Keratinocyte (primary cell): ENCODE measurements at regions not wholly inside any gene's neighbourhood (a gene's known extent, or its start where the extent isn't known, plus 50 kb on each side); places are given as distances from the start of the nearest gene placed in this dataset.

Source experiments
- DNase-seq: peaks from one replicate; pipeline ENCODE4 v3.0.0-alpha.2; 2011; ENCODE audit warnings: low read depth, missing footprints, low spot score
- FAIRE-seq: peaks from 2 replicates; lab custom pipeline; 2011; peaks lifted over from hg19 to GRCh38; lab: Jason Lieb, UNC
- H2AFZ ChIP-seq: 2 replicates; pipeline ENCODE4 v1.6.0; 2012; ENCODE audit warnings: low read length, control low read depth, inconsistent platforms; ENCODE audit not compliant: control insufficient read depth
- H3K27ac ChIP-seq: 2 replicates; pipeline ENCODE4 v1.5.1; 2011; ENCODE audit warnings: low read length; ENCODE audit not compliant: control insufficient read depth, insufficient read depth
- H3K27me3 ChIP-seq: 3 replicates; pipeline ENCODE4 v1.6.0; 2011; ENCODE audit warnings: low read length; ENCODE audit not compliant: control insufficient read depth, insufficient read depth; ENCODE audit errors: extremely low read depth
- H3K36me3 ChIP-seq, 2 experiments: 2 replicates in 1 of 2; 3 replicates in 1 of 2; pipeline ENCODE4 v1.5.1; 2011; ENCODE audit warnings: low read length in 2 of 2, mild to moderate bottlenecking in 1 of 2; ENCODE audit not compliant: control insufficient read depth in 2 of 2, insufficient read depth in 2 of 2; ENCODE audit errors: extremely low read depth in 1 of 2
- H3K4me1 ChIP-seq: 3 replicates; pipeline ENCODE4 v1.5.1; 2011; ENCODE audit warnings: low read length; ENCODE audit not compliant: control insufficient read depth, insufficient read depth; ENCODE audit errors: extremely low read depth
- H3K4me2 ChIP-seq: 3 replicates; pipeline ENCODE4 v1.6.0; 2011; ENCODE audit warnings: low read depth, low read length; ENCODE audit not compliant: control insufficient read depth, insufficient read depth; ENCODE audit errors: extremely low read depth
- H3K4me3 ChIP-seq, 3 experiments: fragments of 200-600 bp in 1 of 3; sonication (generic) in 1 of 3; 2 replicates in 2 of 3; 3 replicates in 1 of 3; pipeline ENCODE4 v1.5.1; 2011 to 2016; ENCODE audit warnings: low read length in 3 of 3, mild to moderate bottlenecking in 3 of 3, control low read depth in 2 of 3, inconsistent platforms in 1 of 3, low read depth in 1 of 3, mixed read lengths in 1 of 3, mixed run types in 1 of 3, moderate library complexity in 1 of 3; ENCODE audit not compliant: control insufficient read depth in 2 of 3, insufficient read depth in 2 of 3; ENCODE audit errors: extremely low read depth in 1 of 3
- H3K79me2 ChIP-seq: 2 replicates; pipeline ENCODE4 v1.6.0; 2012; ENCODE audit warnings: low read length; ENCODE audit not compliant: control insufficient read depth, insufficient read depth
- H3K9ac ChIP-seq: 3 replicates; pipeline ENCODE4 v1.6.0; 2011; ENCODE audit warnings: low read length; ENCODE audit not compliant: control insufficient read depth, insufficient read depth; ENCODE audit errors: extremely low read depth
- H3K9me1 ChIP-seq: 3 replicates; pipeline ENCODE4 v1.6.0; 2011; ENCODE audit warnings: low read length; ENCODE audit not compliant: control insufficient read depth, insufficient read depth; ENCODE audit errors: extremely low read depth
- H3K9me3 ChIP-seq: 2 replicates; pipeline ENCODE4 v1.5.1; 2012; ENCODE audit warnings: low read depth, low read length; ENCODE audit not compliant: control insufficient read depth
- H4K20me1 ChIP-seq: 3 replicates; pipeline ENCODE4 v1.6.0; 2011; ENCODE audit warnings: low read length; ENCODE audit not compliant: control insufficient read depth, insufficient read depth; ENCODE audit errors: extremely low read depth
- CTCF ChIP-seq, 3 experiments: IDR thresholded peaks in 1 of 3; conservative IDR thresholded peaks in 1 of 3; optimal IDR thresholded peaks in 1 of 3; 2 replicates in 2 of 3; 3 replicates in 1 of 3; pipeline versions ENCODE3 to v1.5.1; 2011; ENCODE audit warnings: low read length in 3 of 3, mild to moderate bottlenecking in 3 of 3, moderate library complexity in 2 of 3, control low read depth in 1 of 3, inconsistent platforms in 1 of 3; ENCODE audit not compliant: insufficient read depth in 2 of 3; ENCODE audit errors: extremely low read depth in 1 of 3
- EZH2 ChIP-seq: IDR thresholded peaks from one replicate; pipeline ENCODE4 v1.6.1; 2012; ENCODE audit warnings: inconsistent platforms, mild to moderate bottlenecking, low read length, moderate library complexity
- dilution Hi-C: fragments of 300-500 bp; cut with MboI; formaldehyde crosslinking; loops from one replicate; pipeline ENCODE4 v1.7.0; 2020; ENCODE audit warnings: low sequenced_read_pairs; ENCODE audit not compliant: extremely low pct_ligation_motif_present

GRCh38 chr6:23218751-23219150, 649.4 kb downstream of the HDGFL1 start:
- H3K4me3 ChIP-seq, result no peak overlapping the region
- TF ChIP-seq CTCF (optimal IDR thresholded peaks at IDR 0.05 in 1 of 3, IDR thresholded peaks at IDR 0.05 in 1 of 3, conservative IDR thresholded peaks at IDR 0.05 in 1 of 3; ENCODE audit: extremely low read depth in 1 of 3, insufficient read depth in 2 of 3, low read length in 3 of 3), result no peak
- no peak for TF ChIP-seq EZH2

DNA sequence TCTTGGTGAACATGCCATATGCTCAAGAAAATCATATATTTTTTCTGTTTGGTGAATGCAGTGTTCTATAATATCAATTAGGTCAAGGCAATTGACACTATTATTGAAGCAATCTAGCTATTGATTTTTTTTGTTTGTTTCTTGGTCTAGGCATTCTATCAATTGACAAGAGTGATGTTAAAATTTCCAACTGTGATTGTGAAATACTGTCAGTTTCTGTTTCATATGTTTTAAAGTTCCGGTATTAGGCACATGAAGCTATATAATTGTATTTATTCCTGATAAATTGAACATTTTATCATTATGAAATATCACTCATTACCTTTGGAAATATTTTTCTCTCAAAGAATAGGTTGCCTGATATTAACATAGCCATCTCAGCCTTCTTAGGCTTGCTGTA, 653.4 kb downstream of the HDGFL1 start:
- no peaks in the 10 kb centered on the region for H3K79me2 ChIP-seq
- no peak for TF ChIP-seq EZH2
- TF ChIP-seq CTCF (optimal IDR thresholded peaks at IDR 0.05 in 1 of 3, IDR thresholded peaks at IDR 0.05 in 1 of 3, conservative IDR thresholded peaks at IDR 0.05 in 1 of 3; ENCODE audit: extremely low read depth in 1 of 3, insufficient read depth in 2 of 3, low read length in 3 of 3), result no peak

More at GRCh38 chr6:23218751-23219150, 649.4 kb downstream of the HDGFL1 start:
- Histone ChIP-seq H3K4me2 (no peak overlapping the region), H3K9me3 (no peaks in the 10 kb centered on the region), H2AFZ (no peak overlapping the region), H3K9ac (no peak overlapping the region), H3K9me1 (no peaks in the 10 kb centered on the region), H3K4me1 (no peaks in the 10 kb centered on the region), H3K36me3 (no peaks in the 10 kb centered on the region), H3K27me3 (no peaks in the 10 kb centered on the region), H3K27ac (no peak overlapping the region), H3K79me2 (no peaks in the 10 kb centered on the region), H4K20me1 (no peaks in the 10 kb centered on the region)
- FAIRE-seq (no peak), DNase-seq (no peak)
- dilution Hi-C loops, result no loop called here

More for the DNA sequence above, 653.4 kb downstream of the HDGFL1 start:
- H3K36me3 ChIP-seq, result no peaks in the 10 kb centered on the region
- H3K4me1 ChIP-seq, result no peaks in the 10 kb centered on the region
- H3K4me2 ChIP-seq, result no peak overlapping the region
- H3K4me3 ChIP-seq, result no peak overlapping the region
- H3K9ac ChIP-seq, result no peak overlapping the region
- DNase-seq (no peak), FAIRE-seq (no peak)
- H4K20me1 ChIP-seq, result no peaks in the 10 kb centered on the region
- H3K9me3 ChIP-seq, result no peaks in the 10 kb centered on the region
- dilution Hi-C loops, result no loop called here
- H3K27ac ChIP-seq, result no peak overlapping the region
- H2AFZ ChIP-seq, result no peak overlapping the region
- H3K27me3 ChIP-seq, result no peaks in the 10 kb centered on the region
- no peaks in the 10 kb centered on the region for H3K9me1 ChIP-seq
